Karpas-422 (cell line): ENCODE measurements at regions not wholly inside any gene's neighbourhood (a gene's known extent, or its start where the extent isn't known, plus 50 kb on each side); places are given as distances from the start of the nearest gene placed in this dataset.

Experiments used
- DNase-seq: peaks from one replicate; pipeline ENCODE4 v3.0.0-alpha.2; 2015
- H2AFZ ChIP-seq: fragments of 200-600 bp; sonication (generic); 2 replicates; pipeline ENCODE4 v1.6.1; 2014; ENCODE audit warnings: antibody characterized with exemption, low read length, mixed read lengths
- H3K27ac ChIP-seq: fragments of 200-600 bp; sonication (generic); 2 replicates; pipeline ENCODE4 v1.5.1; 2014; ENCODE audit warnings: mild to moderate bottlenecking, low read length, moderate library complexity
- H3K27me3 ChIP-seq: fragments of 200-600 bp; sonication (generic); 2 replicates; pipeline ENCODE4 v1.6.1; 2014; ENCODE audit warnings: low read length, mixed read lengths
- H3K36me3 ChIP-seq: fragments of 200-600 bp; sonication (generic); 2 replicates; pipeline ENCODE4 v1.6.1; 2014; ENCODE audit warnings: low read length, mixed read lengths; ENCODE audit not compliant: insufficient read depth
- H3K4me1 ChIP-seq: fragments of 200-600 bp; sonication (generic); 2 replicates; pipeline ENCODE4 v1.6.1; 2014; ENCODE audit warnings: mild to moderate bottlenecking, low read length, mixed read lengths
- H3K4me2 ChIP-seq: fragments of 200-600 bp; sonication (generic); 2 replicates; pipeline ENCODE4 v1.6.1; 2014; ENCODE audit warnings: low read length, low read depth, mild to moderate bottlenecking; ENCODE audit not compliant: poor library complexity, severe bottlenecking
- H3K4me3 ChIP-seq: fragments of 200-600 bp; sonication (generic); 2 replicates; pipeline ENCODE4 v1.5.1; 2014; ENCODE audit warnings: mild to moderate bottlenecking, antibody characterized with exemption, low read length, mixed read lengths
- H3K79me2 ChIP-seq: fragments of 200-600 bp; sonication (generic); 2 replicates; pipeline ENCODE4 v1.6.1; 2014; ENCODE audit warnings: mild to moderate bottlenecking, low read length, mixed read lengths
- H3K9ac ChIP-seq: fragments of 200-600 bp; sonication (generic); 2 replicates; pipeline ENCODE4 v1.6.0; 2014; ENCODE audit warnings: low read length
- H3K9me2 ChIP-seq: fragments of 200-600 bp; sonication (generic), shearing (Covaris generic); replicated peaks from 2 replicates; pipeline ENCODE4 v1.6.0; 2014; ENCODE audit warnings: mild to moderate bottlenecking, low read length, moderate library complexity; ENCODE audit not compliant: insufficient read depth
- H3K9me3 ChIP-seq: fragments of 300-700, 200-600 bp; sonication (generic); 2 replicates; pipeline ENCODE4 v1.6.1; 2014; ENCODE audit warnings: low read length, mixed read lengths
- H4K20me1 ChIP-seq: fragments of 200-600 bp; sonication (generic); 2 replicates; pipeline ENCODE4 v1.6.1; 2014; ENCODE audit warnings: mild to moderate bottlenecking, antibody characterized with exemption, low read length, low read depth; ENCODE audit not compliant: insufficient read depth

DNA sequence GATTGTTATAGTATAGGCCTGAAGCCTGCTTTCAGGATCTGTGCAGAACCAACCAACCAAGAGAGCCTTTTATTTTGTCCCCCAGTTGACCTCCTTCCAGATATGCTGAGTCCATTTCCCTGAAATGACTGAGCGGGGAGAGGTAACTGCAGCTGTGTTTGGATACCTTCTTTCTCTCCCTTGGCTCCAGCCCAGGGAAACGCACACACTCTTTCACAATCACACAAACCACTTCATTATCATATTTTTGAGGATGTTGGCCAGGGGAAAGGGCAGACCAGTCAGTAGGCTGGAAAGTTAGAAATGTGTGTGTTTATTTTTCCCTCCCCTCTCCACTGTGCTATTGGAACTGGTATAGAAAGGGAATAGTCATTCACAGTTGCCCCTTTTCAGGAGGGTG, 417.7 kb upstream of the TBL1XR1 start:
- DNase-seq = no peak
- Histone ChIP-seq H3K4me1 (no peaks in the 10 kb centered on the region), H4K20me1 (no peaks in the 10 kb centered on the region), H3K36me3 (no peaks in the 10 kb centered on the region), H3K27me3 (no peaks in the 10 kb centered on the region), H3K9me2 (no peaks in the 10 kb centered on the region), H3K27ac (no peak overlapping the region), H3K4me2 (no peak overlapping the region), H2AFZ (no peak overlapping the region), H3K9me3 (no peaks in the 10 kb centered on the region), H3K79me2 (no peaks in the 10 kb centered on the region), H3K4me3 (no peak overlapping the region), H3K9ac (no peak overlapping the region)

- Histone ChIP-seq H3K4me3 (no peak overlapping the region), H3K27me3 (no peaks in the 10 kb centered on the region), H3K9me2 (no peaks in the 10 kb centered on the region), H4K20me1 (no peaks in the 10 kb centered on the region), H3K9ac (no peak overlapping the region), H2AFZ (no peak overlapping the region), H3K4me1 (no peaks in the 10 kb centered on the region), H3K36me3 (no peaks in the 10 kb centered on the region), H3K27ac (no peak overlapping the region), H3K9me3 (no peaks in the 10 kb centered on the region), H3K79me2 (no peaks in the 10 kb centered on the region), H3K4me2 (no peak overlapping the region)
- DNase-seq = no peak
These were observed 421.8 kb upstream of the TBL1XR1 start for GRCh38 chr3:177618873-177619733.

DNA sequence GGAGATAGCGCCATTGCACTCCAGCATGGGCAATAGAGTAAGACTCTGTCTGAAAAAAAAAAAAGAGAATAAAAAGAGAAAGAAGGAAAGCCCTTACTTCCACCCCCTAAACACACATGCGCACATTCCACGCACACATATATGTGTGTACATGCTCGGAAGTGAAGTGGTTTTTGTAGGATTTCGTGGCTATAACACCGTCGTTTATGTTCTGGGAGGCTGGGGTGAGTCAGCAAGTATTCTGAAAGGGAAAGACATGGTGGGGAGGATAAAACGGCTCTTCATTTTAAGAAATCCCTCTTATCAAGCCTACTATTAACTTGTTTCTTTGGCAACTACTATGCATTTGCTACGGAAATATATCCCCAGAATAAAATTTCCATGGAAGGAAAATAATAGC, 422.8 kb upstream of the TBL1XR1 start:
- Histone ChIP-seq H3K36me3 (no peaks in the 10 kb centered on the region), H3K9me2 (no peaks in the 10 kb centered on the region), H3K4me1 (no peaks in the 10 kb centered on the region), H3K79me2 (no peaks in the 10 kb centered on the region), H3K9me3 (no peaks in the 10 kb centered on the region), H2AFZ (no peak overlapping the region), H3K27me3 (no peaks in the 10 kb centered on the region), H4K20me1 (no peaks in the 10 kb centered on the region), H3K4me2 (no peak overlapping the region), H3K4me3 (no peak overlapping the region), H3K9ac (no peak overlapping the region), H3K27ac (no peak overlapping the region)
- DNase-seq = no peak

DNA sequence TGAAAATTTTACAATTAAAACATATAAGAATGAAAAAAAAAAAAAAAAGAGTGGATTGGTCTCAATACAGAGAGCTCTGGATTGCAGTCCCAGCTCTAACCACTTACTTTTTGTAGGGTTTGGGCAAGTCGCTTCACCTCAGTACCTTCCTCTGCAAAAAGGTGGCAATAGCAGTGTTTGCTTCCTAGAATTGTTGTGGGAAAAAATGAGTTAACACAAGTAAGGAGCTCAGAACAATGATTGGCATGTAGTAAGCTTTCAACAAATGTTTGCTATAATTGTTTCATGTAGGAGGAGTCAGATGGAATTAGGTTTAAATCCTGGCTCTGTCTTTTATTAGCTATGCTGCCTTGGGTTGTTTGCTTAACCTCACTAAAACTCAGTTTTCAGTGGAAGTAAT, 425.2 kb upstream of the TBL1XR1 start:
- no peak overlapping the region for H2AFZ ChIP-seq
- no peaks in the 10 kb centered on the region for H3K9me3 ChIP-seq
- no peaks in the 10 kb centered on the region for H3K9me2 ChIP-seq
- H3K27me3 ChIP-seq = no peaks in the 10 kb centered on the region
- no peak overlapping the region for H3K4me2 ChIP-seq
- no peak for DNase-seq
- H3K4me1 ChIP-seq = no peaks in the 10 kb centered on the region
- no peaks in the 10 kb centered on the region for H3K36me3 ChIP-seq
- H4K20me1 ChIP-seq = no peaks in the 10 kb centered on the region
- no peaks in the 10 kb centered on the region for H3K79me2 ChIP-seq
- no peak overlapping the region for H3K9ac ChIP-seq
- no peak overlapping the region for H3K4me3 ChIP-seq
- no peak overlapping the region for H3K27ac ChIP-seq

GRCh38 chr3:177622982-177623617, 425.8 kb upstream of the TBL1XR1 start:
- Histone ChIP-seq H3K27ac (no peak overlapping the region), H3K4me1 (no peaks in the 10 kb centered on the region), H3K9me2 (no peaks in the 10 kb centered on the region), H3K27me3 (no peaks in the 10 kb centered on the region), H3K36me3 (no peaks in the 10 kb centered on the region), H3K9me3 (no peaks in the 10 kb centered on the region), H4K20me1 (no peaks in the 10 kb centered on the region), H3K79me2 (no peaks in the 10 kb centered on the region), H3K4me2 (no peak overlapping the region), H2AFZ (no peak overlapping the region), H3K9ac (no peak overlapping the region), H3K4me3 (no peak overlapping the region)
- no peak for DNase-seq

DNA sequence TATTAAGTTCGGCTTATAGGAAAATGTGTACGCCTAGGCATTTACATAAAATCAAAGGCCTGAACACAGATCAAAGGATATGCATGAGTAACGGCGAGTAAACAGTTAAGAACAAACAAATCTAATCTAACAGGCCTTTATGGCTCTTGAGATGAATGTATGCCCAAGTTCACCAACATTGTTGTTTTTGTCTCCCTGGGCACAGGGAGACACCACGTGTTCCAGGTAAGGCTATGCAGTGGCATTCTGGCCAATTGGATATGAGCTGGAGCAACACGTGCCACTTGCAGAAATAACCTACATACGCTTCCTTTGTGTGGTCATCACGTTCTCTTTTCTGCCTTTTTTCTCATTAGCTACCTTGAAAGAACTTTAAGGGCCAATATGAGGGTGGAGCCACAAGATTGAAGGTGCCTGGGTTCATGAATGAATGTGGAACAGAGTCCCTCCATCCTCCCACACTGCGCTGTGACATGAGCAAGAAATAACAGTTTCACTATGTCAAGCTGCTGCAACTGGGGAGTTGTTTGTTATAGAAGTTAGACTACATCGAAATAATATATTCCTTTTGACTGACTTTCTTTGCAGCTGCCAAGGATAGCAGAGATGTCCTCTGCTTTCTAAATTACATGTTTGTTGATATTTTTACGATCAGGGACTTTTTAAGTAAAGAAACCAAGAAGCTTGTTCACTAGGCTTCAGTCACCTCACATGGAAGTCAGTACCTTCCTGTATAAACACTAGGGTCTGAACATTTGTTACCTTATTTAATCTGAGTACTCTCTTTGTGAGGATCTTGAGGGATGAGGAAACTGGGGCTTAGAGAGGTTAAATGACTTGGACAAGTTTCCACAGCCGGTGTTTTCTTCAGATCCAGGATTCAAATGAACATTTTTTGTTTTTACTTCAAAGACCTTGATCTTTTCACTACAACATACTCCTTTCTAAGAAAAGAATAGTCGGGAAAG, 427.5 kb upstream of the TBL1XR1 start:
- Histone ChIP-seq H3K9ac (no peak overlapping the region), H2AFZ (no peak overlapping the region), H3K79me2 (no peaks in the 10 kb centered on the region), H3K9me2 (no peaks in the 10 kb centered on the region), H3K27me3 (0 out of 2 replicates have a peak, but pooled peaks cover 2% of the 10 kb centered on the region), H3K27ac (no peak overlapping the region), H3K4me2 (no peak overlapping the region), H3K36me3 (no peaks in the 10 kb centered on the region), H4K20me1 (no peaks in the 10 kb centered on the region), H3K9me3 (no peaks in the 10 kb centered on the region), H3K4me3 (no peak overlapping the region), H3K4me1 (no peaks in the 10 kb centered on the region)
- DNase-seq = no peak

DNA sequence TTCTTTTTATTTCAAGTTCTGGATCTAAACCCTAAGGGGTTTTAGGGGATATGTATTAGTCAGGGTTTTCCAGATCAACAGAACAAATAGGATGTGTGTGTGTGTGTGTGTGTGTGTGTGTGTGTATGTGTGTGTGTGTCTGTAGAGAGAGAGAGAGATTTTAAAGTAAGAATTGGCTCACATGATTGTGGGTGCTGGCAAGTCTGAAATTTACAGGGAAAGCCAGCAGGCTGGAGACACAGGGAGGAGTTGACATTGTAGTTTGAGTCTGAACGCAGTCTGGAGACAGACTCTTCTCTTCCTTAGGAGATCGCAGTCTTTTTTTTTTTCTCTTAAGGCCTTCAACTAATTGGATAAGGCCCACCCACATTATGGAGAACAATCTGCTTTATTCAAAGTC, 428.8 kb upstream of the TBL1XR1 start:
- no peaks in the 10 kb centered on the region for H3K9me3 ChIP-seq
- DNase-seq = no peak
- no peak overlapping the region for H3K27ac ChIP-seq
- no peaks in the 10 kb centered on the region for H3K36me3 ChIP-seq
- H3K27me3 ChIP-seq = 0 out of 2 replicates have a peak, but pooled peaks cover 2% of the 10 kb centered on the region
- H3K4me3 ChIP-seq = no peak overlapping the region
- H4K20me1 ChIP-seq = no peaks in the 10 kb centered on the region
- H3K9me2 ChIP-seq = no peaks in the 10 kb centered on the region
- H3K4me2 ChIP-seq = no peak overlapping the region
- H2AFZ ChIP-seq = no peak overlapping the region
- no peaks in the 10 kb centered on the region for H3K79me2 ChIP-seq
- no peak overlapping the region for H3K9ac ChIP-seq
- H3K4me1 ChIP-seq = no peaks in the 10 kb centered on the region
